CD14-positive monocyte (primary cell): ENCODE measurements at regions not wholly inside any gene's neighbourhood (a gene's known extent, or its start where the extent isn't known, plus 50 kb on each side); places are given as distances from the start of the nearest gene placed in this dataset.

Experiments used
- DNase-seq, 3 donors: peaks; one replicate each; pipeline ENCODE4 v3.0.0-alpha.2; 2011 to 2022
- H2AFZ ChIP-seq: 2 replicates; pipeline ENCODE4 v1.6.0; 2012; ENCODE audit warnings: mild to moderate bottlenecking, low read depth, low read length, inconsistent platforms; ENCODE audit not compliant: insufficient read depth, poor library complexity, severe bottlenecking
- H3K27ac ChIP-seq, 2 donors: 1 replicate in 1 of 2; 2 replicates in 1 of 2; pipeline ENCODE4 v1.5.1; 2012 to 2013; ENCODE audit warnings: low read length in 2 of 2, control low read depth in 1 of 2, inconsistent platforms in 1 of 2, low read depth in 1 of 2, mild to moderate bottlenecking in 1 of 2
- H3K27me3 ChIP-seq, 2 donors: one replicate each; pipeline versions ENCODE4 v1.6.0 to v1.6.1; 2011 to 2013; ENCODE audit warnings: low read length in 2 of 2; ENCODE audit not compliant: control insufficient read depth in 2 of 2, insufficient read depth in 2 of 2
- H3K36me3 ChIP-seq, 2 donors: replicated peaks in 1 of 2; 1 replicate in 1 of 2; 2 replicates in 1 of 2; pipeline versions ENCODE4 v1.5.1 to v1.6.1; 2012 to 2013; ENCODE audit warnings: low read length in 2 of 2, control low read depth in 1 of 2, inconsistent platforms in 1 of 2, mild to moderate bottlenecking in 1 of 2; ENCODE audit not compliant: insufficient read depth in 2 of 2, control insufficient read depth in 1 of 2
- H3K4me1 ChIP-seq, 2 donors: 1 replicate in 1 of 2; 2 replicates in 1 of 2; pipeline versions ENCODE4 v1.5.1 to v1.6.1; 2012 to 2013; ENCODE audit warnings: low read length in 2 of 2, control low read depth in 1 of 2, inconsistent platforms in 1 of 2, mild to moderate bottlenecking in 1 of 2, moderate library complexity in 1 of 2; ENCODE audit not compliant: insufficient read depth in 2 of 2, control insufficient read depth in 1 of 2
- H3K4me2 ChIP-seq: replicated peaks from 2 replicates; pipeline ENCODE3; 2012; ENCODE audit warnings: low read length, moderate library complexity, mild to moderate bottlenecking; ENCODE audit not compliant: poor library complexity, severe bottlenecking; ENCODE audit errors: extremely low read depth
- H3K4me3 ChIP-seq, 3 experiments: fragments of 200-600 bp in 1 of 3; sonication (generic) in 1 of 3; replicated peaks in 1 of 3; 1 replicate in 2 of 3; 2 replicates in 1 of 3; pipeline ENCODE4 v1.5.1; 2011 to 2013; ENCODE audit warnings: low read length in 3 of 3, mild to moderate bottlenecking in 3 of 3, control low read depth in 2 of 3, low read depth in 2 of 3, inconsistent platforms in 1 of 3, moderate library complexity in 1 of 3
- H3K79me2 ChIP-seq: 2 replicates; pipeline ENCODE4 v1.6.0; 2012; ENCODE audit warnings: mild to moderate bottlenecking, control low read depth, inconsistent platforms, low read length, moderate library complexity; ENCODE audit not compliant: insufficient read depth
- H3K9ac ChIP-seq: 2 replicates; pipeline ENCODE4 v1.6.0; 2017; ENCODE audit warnings: low read length, mild to moderate bottlenecking; ENCODE audit not compliant: insufficient read depth, poor library complexity, severe bottlenecking
- H3K9me3 ChIP-seq, 2 donors: replicated peaks in 1 of 2; 1 replicate in 1 of 2; 2 replicates in 1 of 2; pipeline versions ENCODE4 v1.5.1 to v1.6.1; 2012 to 2013; ENCODE audit warnings: low read length in 2 of 2, control low read depth in 1 of 2; ENCODE audit not compliant: control insufficient read depth in 1 of 2, insufficient read depth in 1 of 2
- H4K20me1 ChIP-seq: 2 replicates; pipeline ENCODE4 v1.6.0; 2012; ENCODE audit warnings: mild to moderate bottlenecking, low read length, control low read depth, moderate library complexity; ENCODE audit not compliant: insufficient read depth
- H3K27ac Mint-ChIP-seq, 7 donors: one replicate each; pipeline ENCODE4 v1.8.0; 2020; ENCODE audit warnings: mild to moderate bottlenecking in 7 of 7, mixed read lengths in 7 of 7, moderate library complexity in 6 of 7, inconsistent platforms in 2 of 7
- H3K27me3 Mint-ChIP-seq, 3 donors: one replicate each; pipeline ENCODE4 v1.8.0; 2021 to 2022; ENCODE audit warnings: low read depth in 3 of 3, mild to moderate bottlenecking in 3 of 3, mixed read lengths in 3 of 3, moderate library complexity in 3 of 3, inconsistent platforms in 1 of 3
- H3K36me3 Mint-ChIP-seq, 2 donors: one replicate each; pipeline ENCODE4 v1.8.0; 2020; ENCODE audit warnings: mixed read lengths in 2 of 2, inconsistent platforms in 1 of 2, mild to moderate bottlenecking in 1 of 2
- H3K4me1 Mint-ChIP-seq: one replicate; pipeline ENCODE4 v1.8.0; 2020; ENCODE audit warnings: mild to moderate bottlenecking, mixed read lengths
- H3K4me3 Mint-ChIP-seq, 2 donors: one replicate each; pipeline ENCODE4 v1.8.0; 2020; ENCODE audit warnings: mild to moderate bottlenecking in 2 of 2, mixed read lengths in 2 of 2, moderate library complexity in 1 of 2
- H3K9me3 Mint-ChIP-seq, 7 donors: one replicate each; pipeline ENCODE4 v1.8.0; 2020 to 2022; ENCODE audit warnings: mixed read lengths in 7 of 7, mild to moderate bottlenecking in 6 of 7, moderate library complexity in 6 of 7, inconsistent platforms in 2 of 7
- CTCF ChIP-seq: fragments of 200-600 bp; IDR thresholded peaks from one replicate; pipeline ENCODE4 v1.8.0; 2022; ENCODE audit warnings: antibody characterized with exemption, mild to moderate bottlenecking
- WGBS: methylation state at CpG from one replicate; pipeline ENCODE4 v1.1.5; 2013; ENCODE audit warnings: missing lambda C conversion rate; ENCODE audit not compliant: insufficient coverage; 5-methylcytosine and 5-hydroxymethylcytosine counted together
- intact Hi-C, 2 donors: fragments of 100-400 bp; cut with micrococcal nuclease; formaldehyde crosslinking; loops; one replicate each; pipeline versions ENCODE4 v1.15.0 to v1.15.1; 2023

- Histone ChIP-seq H3K4me2 (no peak overlapping the region), H3K27ac (no peak overlapping the region), H3K9ac (no peak overlapping the region), H3K36me3 (no peaks in the 10 kb centered on the region), H3K27me3 (peaks cover 4 to 5% of the 10 kb centered on the region in 2 donors), H3K9me3 (peaks cover 0 to 5% of the 10 kb centered on the region in 2 donors), H2AFZ (no peak overlapping the region), H4K20me1 (no peaks in the 10 kb centered on the region), H3K4me1 (peaks cover 5 to 6% of the 10 kb centered on the region in 2 donors), H3K79me2 (no peaks in the 10 kb centered on the region), H3K4me3 (no peak overlapping the region)
- Mint-ChIP-seq H3K27ac (peak overlapping the region in 1 of 7 donors; percentile 46), H3K27me3 (peaks cover 8 to 14% (median 11%) of the 10 kb centered on the region in 3 donors), H3K36me3 (no peaks in the 10 kb centered on the region), H3K9me3 (peaks cover 3 to 13% (median 8%) of the 10 kb centered on the region in 7 donors), H3K4me3 (peak overlapping the region in 1 of 2 donors; percentile 2), H3K4me1 (peaks cover 8% of the 10 kb centered on the region)
- intact Hi-C loops, result no loop called here
- WGBS, result 78% methylated on average over 5 of the region's 9 CpGs
- peak in 2 of 3 donors; percentile 17 to 39 for DNase-seq
- TF ChIP-seq CTCF, result no peak
Observed at GRCh38 chr11:44409558-44410236, 99.8 kb upstream of the ALX4 start.

DNA sequence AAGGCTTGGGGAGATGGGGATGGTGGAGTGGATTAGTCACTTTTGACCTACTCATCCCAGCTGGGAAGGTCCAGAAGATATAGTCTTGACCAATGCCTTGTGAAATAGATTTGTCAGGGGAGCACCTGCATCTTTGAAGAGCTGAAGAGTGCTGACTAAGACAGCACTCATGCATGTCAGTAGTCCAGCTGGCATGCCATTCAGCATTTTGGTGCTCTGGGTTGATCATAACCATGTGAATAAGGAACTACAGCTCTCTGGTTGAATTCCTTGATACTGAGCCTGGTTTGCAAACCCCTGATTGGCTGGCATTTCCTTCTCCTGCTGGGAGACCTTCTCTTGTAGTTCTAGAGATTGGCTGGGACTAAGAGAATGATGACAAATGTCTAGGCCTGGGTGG lies 106.8 kb upstream of the ALX4 start:
- Mint-ChIP-seq H3K9me3 (peaks cover 3 to 12% (median 5%) of the 10 kb centered on the region in 7 donors), H3K27me3 (peaks cover 5 to 14% (median 13%) of the 10 kb centered on the region in 3 donors), H3K27ac (no peak overlapping the region), H3K4me1 (no peaks in the 10 kb centered on the region), H3K36me3 (no peaks in the 10 kb centered on the region), H3K4me3 (no peak overlapping the region)
- Histone ChIP-seq H3K4me1 (no peaks in the 10 kb centered on the region), H2AFZ (no peak overlapping the region), H3K9me3 (peaks cover 0 to 2% of the 10 kb centered on the region in 2 donors), H3K27me3 (peaks cover 4 to 5% of the 10 kb centered on the region in 2 donors), H3K36me3 (no peaks in the 10 kb centered on the region), H3K9ac (no peak overlapping the region), H3K4me2 (no peak overlapping the region), H3K27ac (no peak overlapping the region), H3K4me3 (no peak overlapping the region), H3K79me2 (no peaks in the 10 kb centered on the region), H4K20me1 (no peaks in the 10 kb centered on the region)
- intact Hi-C loops, result no loop called here
- DNase-seq, result no peak
- TF ChIP-seq CTCF, result no peak
